Keratinocyte (primary cell): ENCODE measurements at regions not wholly inside any gene's neighbourhood (a gene's known extent, or its start where the extent isn't known, plus 50 kb on each side); places are given as distances from the start of the nearest gene placed in this dataset.

Source experiments
- EZH2 ChIP-seq: IDR thresholded peaks from one replicate; pipeline ENCODE4 v1.6.1; 2012; ENCODE audit warnings: inconsistent platforms, mild to moderate bottlenecking, low read length, moderate library complexity
- TF ChIP-seq, protein P1 (sequence below), 3 experiments: IDR thresholded peaks in 1 of 3; conservative IDR thresholded peaks in 1 of 3; optimal IDR thresholded peaks in 1 of 3; 2 replicates in 2 of 3; 3 replicates in 1 of 3; pipeline versions ENCODE3 to v1.5.1; 2011; ENCODE audit warnings: low read length in 3 of 3, mild to moderate bottlenecking in 3 of 3, moderate library complexity in 2 of 3, control low read depth in 1 of 3, inconsistent platforms in 1 of 3; ENCODE audit not compliant: insufficient read depth in 2 of 3; ENCODE audit errors: extremely low read depth in 1 of 3

DNA sequence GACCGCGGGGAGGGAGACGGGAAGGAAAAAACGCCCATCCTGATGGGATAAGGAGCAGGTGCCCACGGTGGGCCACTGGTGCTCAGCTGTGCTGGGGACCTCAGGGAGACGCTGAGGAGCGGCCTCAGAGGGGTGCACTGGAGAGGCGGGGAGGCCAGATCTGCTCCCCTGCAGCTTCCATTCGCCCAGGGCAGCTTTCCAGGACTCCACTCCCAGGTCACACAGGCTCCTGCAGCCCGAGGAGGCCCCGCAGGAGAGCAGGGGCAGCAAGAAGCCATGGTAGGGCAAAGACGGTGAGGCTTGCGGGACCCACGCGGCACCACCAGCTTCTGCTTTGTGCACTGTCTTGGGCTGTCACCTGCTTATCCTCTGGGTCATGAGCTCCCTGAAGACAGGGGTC is 82.5 kb upstream of the SULF2 start:
- TF ChIP-seq EZH2, result no peak
- TF ChIP-seq, protein P1, sequence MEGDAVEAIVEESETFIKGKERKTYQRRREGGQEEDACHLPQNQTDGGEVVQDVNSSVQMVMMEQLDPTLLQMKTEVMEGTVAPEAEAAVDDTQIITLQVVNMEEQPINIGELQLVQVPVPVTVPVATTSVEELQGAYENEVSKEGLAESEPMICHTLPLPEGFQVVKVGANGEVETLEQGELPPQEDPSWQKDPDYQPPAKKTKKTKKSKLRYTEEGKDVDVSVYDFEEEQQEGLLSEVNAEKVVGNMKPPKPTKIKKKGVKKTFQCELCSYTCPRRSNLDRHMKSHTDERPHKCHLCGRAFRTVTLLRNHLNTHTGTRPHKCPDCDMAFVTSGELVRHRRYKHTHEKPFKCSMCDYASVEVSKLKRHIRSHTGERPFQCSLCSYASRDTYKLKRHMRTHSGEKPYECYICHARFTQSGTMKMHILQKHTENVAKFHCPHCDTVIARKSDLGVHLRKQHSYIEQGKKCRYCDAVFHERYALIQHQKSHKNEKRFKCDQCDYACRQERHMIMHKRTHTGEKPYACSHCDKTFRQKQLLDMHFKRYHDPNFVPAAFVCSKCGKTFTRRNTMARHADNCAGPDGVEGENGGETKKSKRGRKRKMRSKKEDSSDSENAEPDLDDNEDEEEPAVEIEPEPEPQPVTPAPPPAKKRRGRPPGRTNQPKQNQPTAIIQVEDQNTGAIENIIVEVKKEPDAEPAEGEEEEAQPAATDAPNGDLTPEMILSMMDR (optimal IDR thresholded peaks at IDR 0.05 in 1 of 3, IDR thresholded peaks at IDR 0.05 in 1 of 3, conservative IDR thresholded peaks at IDR 0.05 in 1 of 3; ENCODE audit: extremely low read depth in 1 of 3, insufficient read depth in 2 of 3, low read length in 3 of 3), result no peak
